ENCODE measurements at regions not wholly inside any gene's neighbourhood (a gene's known extent, or its start where the extent isn't known, plus 50 kb on each side); places are given as distances from the start of the nearest gene placed in this dataset.

GRCh38 chr3:41131224-41131623 lies 68.1 kb upstream of the CTNNB1 start:
- H3K4me3 Mint-ChIP-seq: no peak overlapping the region
- no peaks in the 10 kb centered on the region for H3K4me1 Mint-ChIP-seq
- ATAC-seq (no peak), DNase-seq (no peak)
- H3K27me3 Mint-ChIP-seq: peaks cover 2% of the 10 kb centered on the region
- H3K27ac Mint-ChIP-seq: no peak overlapping the region
- H3K9me3 Mint-ChIP-seq: peaks cover 16% of the 10 kb centered on the region
- H3K36me3 Mint-ChIP-seq (ENCODE audit: low read depth): peaks cover 6% of the 10 kb centered on the region

- Mint-ChIP-seq H3K4me3 (no peak overlapping the region), H3K9me3 (no peaks in the 10 kb centered on the region), H3K36me3 (ENCODE audit: low read depth) (no peaks in the 10 kb centered on the region), H3K27me3 (peaks cover 4% of the 10 kb centered on the region), H3K27ac (no peak overlapping the region), H3K4me1 (peaks cover 1% of the 10 kb centered on the region)
- ATAC-seq: no peak
- no peak for DNase-seq
Measured at GRCh38 chr3:41137686-41138111, 61.6 kb upstream of the CTNNB1 start.

- H3K9me3 Mint-ChIP-seq: no peaks in the 10 kb centered on the region
- H3K27me3 Mint-ChIP-seq: peaks cover 4% of the 10 kb centered on the region
- no peak overlapping the region for H3K4me3 Mint-ChIP-seq
- H3K4me1 Mint-ChIP-seq: peaks cover 1% of the 10 kb centered on the region
- ATAC-seq: no peak
- no peaks in the 10 kb centered on the region for H3K36me3 Mint-ChIP-seq (ENCODE audit: low read depth)
- no peak for DNase-seq
- H3K27ac Mint-ChIP-seq: no peak overlapping the region
Measured at GRCh38 chr3:41138146-41138545, 61.2 kb upstream of the CTNNB1 start.

DNA sequence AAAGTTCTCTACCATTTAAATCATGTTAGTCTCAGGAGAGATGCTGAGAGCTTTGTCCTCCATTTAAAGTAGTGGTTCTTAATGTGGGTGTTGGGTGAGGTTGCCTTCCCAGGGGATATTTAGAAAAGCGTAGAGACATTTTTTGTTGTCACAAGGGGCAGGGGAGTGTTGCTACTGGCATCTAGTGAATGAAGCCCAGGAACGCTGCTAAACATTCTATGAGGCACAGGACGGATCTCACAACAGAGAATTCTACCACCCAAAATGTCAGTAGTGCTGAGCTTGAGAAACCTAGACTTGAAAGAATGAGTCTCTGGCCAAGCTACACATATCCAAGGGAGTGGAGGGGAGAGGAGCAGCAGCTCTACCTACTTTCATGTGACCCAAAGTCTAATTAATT lies 60.7 kb upstream of the CTNNB1 start:
- Mint-ChIP-seq H3K27me3 (peaks cover 4% of the 10 kb centered on the region), H3K9me3 (no peaks in the 10 kb centered on the region), H3K4me1 (peaks cover 1% of the 10 kb centered on the region), H3K4me3 (no peak overlapping the region), H3K27ac (no peak overlapping the region), H3K36me3 (ENCODE audit: low read depth) (no peaks in the 10 kb centered on the region)
- DNase-seq (no peak), ATAC-seq (no peak)

- H3K27me3 Mint-ChIP-seq: peaks cover 2% of the 10 kb centered on the region
- no peaks in the 10 kb centered on the region for H3K36me3 Mint-ChIP-seq (ENCODE audit: low read depth)
- H3K9me3 Mint-ChIP-seq: no peaks in the 10 kb centered on the region
- no peak overlapping the region for H3K27ac Mint-ChIP-seq
- ATAC-seq (no peak), DNase-seq (no peak)
- no peak overlapping the region for H3K4me3 Mint-ChIP-seq
- peaks cover 1% of the 10 kb centered on the region for H3K4me1 Mint-ChIP-seq
Measured at GRCh38 chr3:41140242-41140641, 59.1 kb upstream of the CTNNB1 start.

DNA sequence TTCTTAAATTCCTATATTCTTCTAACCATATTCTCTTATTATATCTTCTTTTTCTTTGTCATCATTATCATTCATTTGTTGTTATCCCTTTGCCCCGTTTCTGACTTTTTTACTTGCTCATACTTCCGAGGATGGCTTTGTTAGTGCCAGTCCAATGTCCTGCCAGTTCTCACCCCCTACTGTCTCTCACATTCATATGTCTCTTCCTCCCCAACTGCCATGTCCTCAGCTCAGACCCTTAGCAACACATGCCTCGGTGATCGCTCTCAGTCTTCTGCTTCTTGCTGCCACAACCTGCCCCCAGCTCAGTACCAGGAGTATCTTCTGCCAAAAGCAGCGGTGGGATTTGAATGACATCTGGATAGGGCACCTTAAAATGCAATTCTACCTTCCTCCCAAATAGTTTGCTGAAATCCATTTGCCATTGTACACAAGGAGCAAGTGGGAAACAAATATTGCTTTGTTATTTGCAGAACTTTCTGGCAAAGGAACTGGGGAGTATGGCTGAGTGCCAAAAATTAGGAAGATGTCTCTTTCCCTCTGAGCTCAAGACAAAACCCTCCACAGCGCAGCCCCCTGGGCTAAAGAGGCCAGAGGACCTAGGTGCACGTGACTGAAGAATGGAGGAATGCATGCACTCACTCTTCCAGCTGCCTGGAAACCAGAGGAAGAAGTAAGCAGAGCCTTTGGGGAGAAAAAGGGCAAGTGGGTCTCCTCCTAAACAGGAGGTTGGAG lies 57.7 kb upstream of the CTNNB1 start:
- DNase-seq (no peak), ATAC-seq (no peak)
- H3K27ac Mint-ChIP-seq: no peak overlapping the region
- peaks cover 2% of the 10 kb centered on the region for H3K27me3 Mint-ChIP-seq
- H3K36me3 Mint-ChIP-seq (ENCODE audit: low read depth): no peaks in the 10 kb centered on the region
- H3K4me3 Mint-ChIP-seq: no peak overlapping the region
- peaks cover 1% of the 10 kb centered on the region for H3K4me1 Mint-ChIP-seq
- peaks cover 5% of the 10 kb centered on the region for H3K9me3 Mint-ChIP-seq

DNA sequence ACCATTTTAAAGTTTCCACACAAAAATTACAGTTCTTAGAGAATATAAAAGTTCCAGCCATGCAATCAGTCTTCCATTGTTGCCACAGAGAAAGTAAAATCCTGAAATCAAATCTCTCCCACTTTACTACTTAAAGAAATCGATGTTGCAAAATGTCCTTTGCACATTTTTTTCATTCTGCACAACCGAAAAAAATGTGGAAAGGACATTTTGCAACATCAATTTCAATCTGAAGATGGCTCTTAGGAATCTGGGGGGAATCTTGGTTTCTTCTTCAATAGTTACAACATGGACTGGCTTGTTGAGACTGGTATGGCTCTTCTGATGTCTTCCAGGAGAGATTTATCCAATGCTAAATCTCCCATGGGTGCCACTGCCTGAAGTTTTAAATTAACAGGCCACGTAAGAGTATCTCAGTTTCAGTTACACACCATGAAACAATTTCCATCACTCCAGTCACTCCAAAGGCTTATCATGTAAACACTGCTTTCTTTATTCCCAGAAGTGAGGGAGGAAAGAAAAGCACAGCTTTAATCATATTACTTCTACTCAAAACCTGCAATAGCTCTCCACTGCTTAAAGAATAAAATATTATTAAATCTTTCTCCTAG lies 55.8 kb upstream of the CTNNB1 start:
- no peak overlapping the region for H3K27ac Mint-ChIP-seq
- ATAC-seq (no peak), DNase-seq (no peak)
- H3K36me3 Mint-ChIP-seq (ENCODE audit: low read depth): no peaks in the 10 kb centered on the region
- peaks cover 1% of the 10 kb centered on the region for H3K4me1 Mint-ChIP-seq
- peaks cover 2% of the 10 kb centered on the region for H3K27me3 Mint-ChIP-seq
- peaks cover 9% of the 10 kb centered on the region for H3K9me3 Mint-ChIP-seq
- no peak overlapping the region for H3K4me3 Mint-ChIP-seq

DNA sequence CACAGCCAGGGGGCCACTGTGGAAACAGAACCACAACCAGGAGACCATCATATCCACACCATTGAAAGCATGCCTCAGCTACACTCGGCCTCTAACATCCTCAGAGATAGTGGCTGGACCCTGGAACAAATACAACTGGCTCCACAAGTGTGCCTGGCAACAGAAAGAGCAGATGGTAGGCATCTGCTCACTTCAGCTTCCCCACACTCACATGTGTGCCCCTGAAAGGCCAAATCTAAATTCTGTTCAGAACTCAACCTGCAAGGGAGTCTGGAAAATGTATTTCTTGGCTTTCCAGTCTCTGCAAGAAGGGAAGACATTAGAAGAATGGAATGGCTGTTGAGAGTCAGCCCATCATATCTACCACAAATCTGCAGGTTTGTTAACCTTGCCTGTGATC lies 54.7 kb upstream of the CTNNB1 start:
- H3K4me1 Mint-ChIP-seq: no peaks in the 10 kb centered on the region
- H3K27me3 Mint-ChIP-seq: peaks cover 2% of the 10 kb centered on the region
- ATAC-seq: no peak
- H3K27ac Mint-ChIP-seq: no peak overlapping the region
- no peak overlapping the region for H3K4me3 Mint-ChIP-seq
- no peak for DNase-seq
- no peaks in the 10 kb centered on the region for H3K36me3 Mint-ChIP-seq (ENCODE audit: low read depth)
- H3K9me3 Mint-ChIP-seq: peaks cover 9% of the 10 kb centered on the region

- H3K36me3 Mint-ChIP-seq (ENCODE audit: low read depth): no peaks in the 10 kb centered on the region
- no peak for ATAC-seq
- DNase-seq: no peak
- peaks cover 9% of the 10 kb centered on the region for H3K9me3 Mint-ChIP-seq
- no peaks in the 10 kb centered on the region for H3K27me3 Mint-ChIP-seq
- no peak overlapping the region for H3K4me3 Mint-ChIP-seq
- H3K4me1 Mint-ChIP-seq: no peaks in the 10 kb centered on the region
- H3K27ac Mint-ChIP-seq: no peak overlapping the region
Measured at GRCh38 chr3:41148478-41148877, 50.8 kb upstream of the CTNNB1 start.

GRCh38 chr3:41148901-41149300 lies 50.4 kb upstream of the CTNNB1 start:
- H3K4me3 Mint-ChIP-seq: no peak overlapping the region
- H3K27ac Mint-ChIP-seq: no peak overlapping the region
- H3K36me3 Mint-ChIP-seq (ENCODE audit: low read depth): no peaks in the 10 kb centered on the region
- H3K4me1 Mint-ChIP-seq: no peaks in the 10 kb centered on the region
- peaks cover 9% of the 10 kb centered on the region for H3K9me3 Mint-ChIP-seq
- ATAC-seq: no peak
- no peak for DNase-seq
- H3K27me3 Mint-ChIP-seq: no peaks in the 10 kb centered on the region

Measured in activated naive CD8-positive, alpha-beta T cell treated with anti-CD3 and anti-CD28 coated beads, Interleukin-2, amount 50 U/mL, for 24 hours (primary cell).